GM12864 (cell line): ENCODE measurements at regions not wholly inside any gene's neighbourhood (a gene's known extent, or its start where the extent isn't known, plus 50 kb on each side); places are given as distances from the start of the nearest gene placed in this dataset.

Experiments used
- DNase-seq: peaks from one replicate; pipeline ENCODE4 v3.0.0-alpha.2; 2011; ENCODE audit warnings: low read depth
- H3K4me3 ChIP-seq: 2 replicates; pipeline ENCODE4 v1.5.1; 2011; ENCODE audit warnings: mild to moderate bottlenecking, low read depth, low read length, control low read depth
- TF ChIP-seq, protein P1 (sequence below): IDR thresholded peaks from 2 replicates; pipeline ENCODE4 v1.5.1; 2011; ENCODE audit warnings: low read depth, mild to moderate bottlenecking, moderate library complexity, low read length, control low read depth, inconsistent platforms; ENCODE audit errors: missing control alignments

DNA sequence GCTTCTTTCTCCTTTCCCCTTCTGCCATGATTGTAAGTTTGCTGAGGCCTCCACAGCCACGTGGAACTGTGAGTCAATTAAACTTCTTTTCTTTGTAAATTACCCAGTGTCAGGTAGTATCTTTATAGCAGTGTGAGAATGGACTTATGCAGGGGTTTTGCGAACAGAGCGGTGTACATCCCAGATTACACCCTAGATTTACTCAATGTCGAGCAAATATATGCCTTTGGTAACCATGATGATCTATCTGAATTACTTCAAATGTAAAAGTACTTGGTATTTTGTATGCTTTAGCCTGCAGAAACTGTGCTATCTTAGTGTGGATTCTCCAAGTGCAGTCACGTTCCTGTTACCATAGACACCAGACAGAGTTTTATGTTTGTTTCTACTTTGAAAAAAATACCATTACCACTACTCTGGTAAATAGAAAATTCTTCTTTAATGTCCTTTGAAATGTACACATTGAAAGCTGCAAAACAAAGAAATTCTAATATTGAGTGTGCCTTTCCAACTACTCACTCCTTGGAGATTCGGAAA is 510.4 kb upstream of the ARGLU1 start:
- TF ChIP-seq, protein P1, sequence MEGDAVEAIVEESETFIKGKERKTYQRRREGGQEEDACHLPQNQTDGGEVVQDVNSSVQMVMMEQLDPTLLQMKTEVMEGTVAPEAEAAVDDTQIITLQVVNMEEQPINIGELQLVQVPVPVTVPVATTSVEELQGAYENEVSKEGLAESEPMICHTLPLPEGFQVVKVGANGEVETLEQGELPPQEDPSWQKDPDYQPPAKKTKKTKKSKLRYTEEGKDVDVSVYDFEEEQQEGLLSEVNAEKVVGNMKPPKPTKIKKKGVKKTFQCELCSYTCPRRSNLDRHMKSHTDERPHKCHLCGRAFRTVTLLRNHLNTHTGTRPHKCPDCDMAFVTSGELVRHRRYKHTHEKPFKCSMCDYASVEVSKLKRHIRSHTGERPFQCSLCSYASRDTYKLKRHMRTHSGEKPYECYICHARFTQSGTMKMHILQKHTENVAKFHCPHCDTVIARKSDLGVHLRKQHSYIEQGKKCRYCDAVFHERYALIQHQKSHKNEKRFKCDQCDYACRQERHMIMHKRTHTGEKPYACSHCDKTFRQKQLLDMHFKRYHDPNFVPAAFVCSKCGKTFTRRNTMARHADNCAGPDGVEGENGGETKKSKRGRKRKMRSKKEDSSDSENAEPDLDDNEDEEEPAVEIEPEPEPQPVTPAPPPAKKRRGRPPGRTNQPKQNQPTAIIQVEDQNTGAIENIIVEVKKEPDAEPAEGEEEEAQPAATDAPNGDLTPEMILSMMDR, result no peak
- DNase-seq, result no peak

DNA sequence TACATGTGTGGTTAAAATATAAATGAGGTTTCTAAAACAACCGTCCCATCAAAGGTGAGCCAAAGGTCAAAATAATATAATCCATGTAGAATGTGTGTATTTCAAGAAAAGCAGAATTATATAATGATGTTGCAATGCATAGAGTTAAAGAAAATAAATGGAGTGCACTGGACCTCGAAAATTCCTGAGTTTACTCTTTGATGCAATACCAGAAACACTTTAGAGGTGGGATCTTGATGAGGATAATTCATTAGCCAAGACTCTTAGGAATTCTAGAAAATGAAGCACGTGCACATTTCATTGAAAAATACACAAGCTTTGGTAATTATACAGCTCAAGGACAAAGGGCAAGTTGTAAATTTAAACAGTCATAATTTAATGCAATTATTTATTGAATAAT is 508.9 kb upstream of the ARGLU1 start:
- DNase-seq, result no peak
- TF ChIP-seq, protein P1, result no peak
- no peak overlapping the region for H3K4me3 ChIP-seq

More for the DNA sequence above, 510.4 kb upstream of the ARGLU1 start:
- no peak overlapping the region for H3K4me3 ChIP-seq

DNA sequence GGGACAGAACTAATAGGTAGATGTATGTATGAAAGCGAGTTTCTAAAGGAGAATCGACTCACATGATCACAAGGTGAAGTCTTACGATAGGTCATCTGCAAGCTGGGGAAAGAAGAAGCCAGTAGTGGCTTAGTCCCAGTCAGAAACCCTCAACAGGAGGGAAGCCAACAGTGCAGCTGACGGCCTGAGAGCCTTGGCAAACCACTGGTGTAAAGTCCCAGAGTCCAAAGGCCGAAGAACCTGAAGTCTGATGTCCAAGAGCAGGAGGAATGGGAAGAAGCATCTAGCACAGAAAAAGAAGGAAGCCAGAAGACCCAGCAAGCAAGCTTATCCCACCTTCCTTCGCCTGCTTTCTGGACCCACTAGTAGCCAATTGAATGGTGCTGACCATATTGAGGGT is 507.6 kb upstream of the ARGLU1 start:
- TF ChIP-seq, protein P1, result no peak

DNA sequence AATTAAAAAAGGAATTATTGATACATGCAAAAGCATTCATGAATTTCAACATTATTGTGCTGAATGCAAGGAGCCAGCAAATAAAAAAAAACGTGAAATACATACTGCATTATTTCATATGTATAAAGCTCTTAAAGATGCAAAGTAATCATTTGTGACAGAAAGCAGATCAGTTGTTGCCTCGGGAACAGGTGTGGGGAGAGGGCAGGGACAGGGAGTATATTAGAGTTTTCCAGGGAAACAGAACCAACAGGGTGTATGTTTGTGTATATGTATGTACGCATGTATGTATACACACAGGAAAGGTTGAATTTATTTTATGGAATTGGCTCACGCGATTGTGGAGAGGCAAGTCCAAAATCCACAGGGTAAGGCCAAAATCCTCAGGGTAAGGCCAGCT is 502.9 kb upstream of the ARGLU1 start:
- TF ChIP-seq, protein P1, result no peak
- H3K4me3 ChIP-seq, result no peak overlapping the region
- no peak for DNase-seq

More for the DNA sequence above, 507.6 kb upstream of the ARGLU1 start:
- H3K4me3 ChIP-seq, result no peak overlapping the region
- DNase-seq, result no peak

DNA sequence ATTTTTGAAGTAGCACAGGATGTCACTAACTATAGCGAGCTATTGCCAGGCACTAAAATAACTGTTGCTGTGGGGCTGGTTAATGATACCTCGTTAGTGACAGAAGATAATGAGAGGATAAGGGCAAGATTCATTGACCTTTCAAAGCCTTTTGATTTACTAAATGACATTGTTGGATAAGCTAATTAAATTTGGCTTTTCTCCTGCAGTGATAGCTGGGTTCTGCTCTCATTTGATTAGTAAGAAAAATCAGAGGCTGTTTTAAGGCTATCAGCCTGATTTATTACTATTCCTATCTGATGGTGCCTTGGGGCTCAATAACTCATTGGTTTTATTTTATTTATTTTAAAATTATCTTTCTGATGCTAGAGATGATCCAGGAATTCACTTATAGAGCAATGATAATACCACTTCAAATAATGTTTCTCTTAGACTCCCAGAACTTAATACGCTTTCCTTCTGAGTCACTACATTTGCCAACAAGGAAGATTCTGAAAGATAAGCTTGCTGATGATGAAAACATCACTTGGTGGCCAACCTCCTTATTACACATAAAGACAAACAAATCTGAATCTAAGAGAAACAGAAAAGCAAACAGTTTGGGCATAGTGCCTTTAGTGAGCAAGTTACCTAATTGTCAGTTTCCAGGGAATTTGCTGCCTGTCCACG is 501.3 kb upstream of the ARGLU1 start:
- no peak for DNase-seq
- TF ChIP-seq, protein P1, result no peak
- no peak overlapping the region for H3K4me3 ChIP-seq

DNA sequence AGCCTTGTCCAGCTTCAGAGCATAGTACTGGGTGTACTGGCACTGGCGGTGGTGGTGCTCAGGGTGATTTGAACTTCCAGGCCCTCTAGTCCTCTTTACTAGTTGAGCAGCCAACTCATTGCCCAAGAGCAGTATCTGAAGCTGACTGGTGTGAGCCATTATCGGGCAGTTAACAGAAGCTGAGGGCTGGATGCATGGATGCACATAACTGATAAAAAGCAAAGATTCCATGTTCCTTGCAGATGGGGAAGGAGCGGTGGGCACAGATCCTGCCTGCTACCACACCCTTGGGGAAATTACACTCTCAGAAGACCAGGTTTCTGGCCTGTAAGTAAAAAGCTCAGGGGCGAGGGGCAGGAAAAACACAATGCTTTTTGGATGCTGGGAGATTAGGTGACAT is 499.4 kb upstream of the ARGLU1 start:
- no peak overlapping the region for H3K4me3 ChIP-seq

More for the DNA sequence above, 499.4 kb upstream of the ARGLU1 start:
- TF ChIP-seq, protein P1, result no peak
- no peak for DNase-seq
